Calu3 (cell line): ENCODE measurements at regions not wholly inside any gene's neighbourhood (a gene's known extent, or its start where the extent isn't known, plus 50 kb on each side); places are given as distances from the start of the nearest gene placed in this dataset.

Experiments
- BruUV-seq: library from RNA; stranded (reverse); fragments of 400-500 nt; replicated peaks from 2 replicates; lab custom pipeline; 2021; lab: Mats Ljungman, UMichigan
- CTCF ChIA-PET: fragments of 300-600 bp; sonication (Branson Sonifier 250); formaldehyde crosslinking; loops from one replicate; lab custom pipeline; 2022; ENCODE audit warnings: antibody characterized with exemption; lab: Charles Lee
- DNase-seq: peaks from one replicate; pipeline ENCODE4 v3.0.0; 2022
- H3K27ac Mint-ChIP-seq: one replicate; pipeline ENCODE4 v1.8.0; 2022; ENCODE audit warnings: mixed read lengths; ENCODE audit not compliant: unreplicated experiment
- H3K27me3 Mint-ChIP-seq: one replicate; pipeline ENCODE4 v1.8.0; 2022; ENCODE audit warnings: mixed read lengths; ENCODE audit not compliant: unreplicated experiment
- H3K36me3 Mint-ChIP-seq: one replicate; pipeline ENCODE4 v1.8.0; 2022; ENCODE audit warnings: mild to moderate bottlenecking, moderate library complexity, mixed read lengths; ENCODE audit not compliant: insufficient read depth, unreplicated experiment
- H3K4me1 Mint-ChIP-seq: one replicate; pipeline ENCODE4 v1.8.0; 2022; ENCODE audit warnings: mild to moderate bottlenecking, low read depth, mixed read lengths; ENCODE audit not compliant: unreplicated experiment
- H3K4me3 Mint-ChIP-seq: one replicate; pipeline ENCODE4 v1.8.0; 2022; ENCODE audit warnings: mild to moderate bottlenecking, low read depth, moderate library complexity, mixed read lengths; ENCODE audit not compliant: unreplicated experiment
- H3K9me3 Mint-ChIP-seq: one replicate; pipeline ENCODE4 v1.8.0; 2022; ENCODE audit warnings: low read depth, mixed read lengths; ENCODE audit not compliant: unreplicated experiment
- intact Hi-C: fragments of 100-400 bp; cut with micrococcal nuclease; formaldehyde crosslinking; loops from one replicate; pipeline ENCODE4 v1.10.0; 2022; ENCODE audit not compliant: unreplicated experiment
- TF ChIP-seq, protein P1 (sequence below): fragments of 200-600 bp; IDR thresholded peaks from one replicate; pipeline ENCODE4 v1.8.0; 2022; ENCODE audit warnings: antibody characterized with exemption; ENCODE audit not compliant: unreplicated experiment

DNA sequence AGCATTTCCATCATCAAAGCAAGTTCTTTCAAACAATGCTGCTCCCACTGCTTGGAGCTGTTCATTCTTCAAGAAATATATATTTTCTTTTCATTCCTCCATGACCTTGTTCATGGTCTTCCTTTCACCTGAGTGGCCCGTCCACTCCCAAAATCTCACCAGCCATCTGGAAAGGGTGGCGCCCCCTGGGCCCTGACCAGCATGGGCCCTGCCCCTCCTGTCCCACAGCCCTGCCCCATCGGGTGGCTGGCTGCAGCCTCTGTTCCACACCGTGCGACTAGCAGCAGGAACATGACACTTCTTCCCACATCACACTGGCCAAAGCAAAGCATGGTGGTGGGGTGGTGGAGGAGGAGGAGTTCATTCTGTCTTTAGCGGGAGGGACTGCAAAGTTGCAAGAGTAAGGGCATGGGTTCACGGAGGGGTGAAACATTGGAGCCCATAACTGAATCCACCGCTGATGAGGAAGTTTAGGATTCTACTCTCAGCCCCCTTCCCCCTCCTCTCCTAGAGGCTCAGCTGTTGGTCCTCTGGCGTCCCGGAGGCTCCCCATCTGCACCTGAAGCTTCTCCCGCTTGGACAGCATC, 195.2 kb upstream of the SLC24A3 start:
- H3K4me3 Mint-ChIP-seq = no peak overlapping the region
- no TSS peak for BruUV-seq
- no peaks in the 10 kb centered on the region for H3K4me1 Mint-ChIP-seq
- no peak for DNase-seq
- H3K9me3 Mint-ChIP-seq = no peaks in the 10 kb centered on the region
- peaks cover 7% of the 10 kb centered on the region for H3K27me3 Mint-ChIP-seq
- no peaks in the 10 kb centered on the region for H3K36me3 Mint-ChIP-seq
- CTCF ChIA-PET = no interaction called here
- intact Hi-C loops = no loop called here
- no peak overlapping the region for H3K27ac Mint-ChIP-seq
- TF ChIP-seq, protein P1, sequence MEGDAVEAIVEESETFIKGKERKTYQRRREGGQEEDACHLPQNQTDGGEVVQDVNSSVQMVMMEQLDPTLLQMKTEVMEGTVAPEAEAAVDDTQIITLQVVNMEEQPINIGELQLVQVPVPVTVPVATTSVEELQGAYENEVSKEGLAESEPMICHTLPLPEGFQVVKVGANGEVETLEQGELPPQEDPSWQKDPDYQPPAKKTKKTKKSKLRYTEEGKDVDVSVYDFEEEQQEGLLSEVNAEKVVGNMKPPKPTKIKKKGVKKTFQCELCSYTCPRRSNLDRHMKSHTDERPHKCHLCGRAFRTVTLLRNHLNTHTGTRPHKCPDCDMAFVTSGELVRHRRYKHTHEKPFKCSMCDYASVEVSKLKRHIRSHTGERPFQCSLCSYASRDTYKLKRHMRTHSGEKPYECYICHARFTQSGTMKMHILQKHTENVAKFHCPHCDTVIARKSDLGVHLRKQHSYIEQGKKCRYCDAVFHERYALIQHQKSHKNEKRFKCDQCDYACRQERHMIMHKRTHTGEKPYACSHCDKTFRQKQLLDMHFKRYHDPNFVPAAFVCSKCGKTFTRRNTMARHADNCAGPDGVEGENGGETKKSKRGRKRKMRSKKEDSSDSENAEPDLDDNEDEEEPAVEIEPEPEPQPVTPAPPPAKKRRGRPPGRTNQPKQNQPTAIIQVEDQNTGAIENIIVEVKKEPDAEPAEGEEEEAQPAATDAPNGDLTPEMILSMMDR = no peak

DNA sequence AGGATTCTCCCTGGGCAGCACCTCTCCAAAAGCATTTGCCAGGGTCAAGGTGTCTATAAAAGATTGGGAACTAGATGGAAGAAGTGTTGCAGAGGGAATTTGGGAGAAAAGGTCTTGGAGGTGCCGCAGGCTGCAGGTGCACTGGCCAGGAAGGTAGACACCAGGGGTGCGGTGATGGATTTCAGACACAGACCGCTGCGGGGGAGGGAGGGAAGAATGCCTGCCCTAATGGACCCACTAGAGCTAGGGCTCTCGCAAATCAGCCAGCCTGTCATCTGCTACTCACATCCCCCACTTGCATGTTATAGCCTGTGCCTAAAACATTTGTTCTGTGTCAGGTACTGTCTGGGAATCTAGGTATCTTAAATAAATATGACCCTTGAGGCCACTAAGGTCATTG, 193.6 kb upstream of the SLC24A3 start:
- no peaks in the 10 kb centered on the region for H3K36me3 Mint-ChIP-seq
- intact Hi-C loops = no loop called here
- no peak overlapping the region for H3K4me3 Mint-ChIP-seq
- no peak overlapping the region for H3K27ac Mint-ChIP-seq
- no TSS peak for BruUV-seq
- CTCF ChIA-PET = no interaction called here
- H3K4me1 Mint-ChIP-seq = no peaks in the 10 kb centered on the region
- H3K27me3 Mint-ChIP-seq = no peaks in the 10 kb centered on the region
- no peaks in the 10 kb centered on the region for H3K9me3 Mint-ChIP-seq
- TF ChIP-seq, protein P1 = no peak
- DNase-seq = no peak

DNA sequence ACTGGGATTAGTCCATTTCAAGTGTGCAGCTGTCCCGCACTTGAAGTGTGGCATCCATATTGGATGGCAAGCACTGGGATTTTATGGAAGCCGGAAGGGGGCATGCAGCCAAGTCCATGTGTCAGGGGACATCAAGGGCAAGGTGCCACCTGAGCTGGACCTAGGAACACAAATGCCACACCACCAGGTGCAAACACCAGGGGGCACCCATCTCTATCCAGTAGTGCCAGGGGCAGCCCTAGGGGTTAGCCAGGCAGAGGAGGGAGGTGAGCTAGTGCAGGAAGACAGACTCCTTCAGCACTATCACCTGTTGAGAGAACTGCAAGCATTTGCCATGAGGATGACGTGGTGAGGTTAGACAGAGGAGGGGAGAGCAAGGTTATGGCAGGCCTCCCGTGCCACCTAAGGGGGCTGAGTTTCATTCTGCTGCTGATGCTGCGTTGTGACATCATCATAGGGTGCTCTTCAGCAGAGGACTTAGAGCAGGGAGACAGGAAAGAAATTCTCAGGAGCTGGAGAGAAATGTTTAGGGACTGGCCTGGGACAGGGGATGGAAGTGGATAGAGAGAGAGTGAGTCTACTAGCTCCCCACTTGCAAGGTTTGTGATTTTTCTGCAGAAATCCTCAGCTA, 192.6 kb upstream of the SLC24A3 start:
- TF ChIP-seq, protein P1 = no peak
- Mint-ChIP-seq H3K27me3 (no peaks in the 10 kb centered on the region), H3K4me3 (no peak overlapping the region), H3K4me1 (no peaks in the 10 kb centered on the region), H3K9me3 (no peaks in the 10 kb centered on the region), H3K36me3 (no peaks in the 10 kb centered on the region), H3K27ac (no peak overlapping the region)
- CTCF ChIA-PET = no interaction called here
- intact Hi-C loops = no loop called here
- DNase-seq = no peak
- BruUV-seq = no TSS peak

DNA sequence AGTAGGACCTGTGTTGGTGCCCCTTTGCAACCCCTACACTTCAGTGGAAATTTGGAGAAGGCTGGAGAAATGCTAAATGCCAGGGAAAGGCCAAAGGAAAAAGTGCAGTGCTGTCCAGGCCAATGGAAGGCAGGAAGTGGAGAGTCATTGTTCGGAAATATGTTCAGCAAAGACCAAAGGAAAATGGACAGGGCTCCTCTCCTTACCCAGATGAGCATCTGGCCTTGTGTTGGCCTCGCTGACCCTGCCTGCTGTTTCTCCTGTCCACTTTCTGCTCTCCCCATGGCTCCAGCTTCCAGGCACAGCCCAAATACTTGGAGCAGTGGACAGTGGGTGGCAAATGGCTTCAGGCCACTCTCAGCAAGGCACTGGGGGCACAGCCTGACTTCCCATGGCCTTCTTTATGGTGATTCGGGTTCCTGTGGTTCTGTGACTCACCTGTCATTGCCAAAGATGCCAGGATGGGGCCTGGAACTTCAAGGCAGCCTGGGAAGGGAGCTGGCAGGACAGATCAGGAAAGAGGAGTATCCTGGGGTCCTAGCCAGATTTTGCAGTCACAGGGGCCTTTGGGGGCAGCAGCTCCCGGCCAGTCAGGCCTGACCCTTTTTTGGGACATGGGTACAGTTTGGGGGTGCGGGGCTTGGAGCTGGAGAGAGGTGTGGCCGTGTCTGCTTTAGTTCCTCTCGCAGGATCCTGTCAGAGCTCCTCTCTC, 190.9 kb upstream of the SLC24A3 start:
- H3K27ac Mint-ChIP-seq = no peak overlapping the region
- TF ChIP-seq, protein P1 = no peak
- intact Hi-C loops = no loop called here
- DNase-seq = no peak
- CTCF ChIA-PET = no interaction called here
- H3K9me3 Mint-ChIP-seq = no peaks in the 10 kb centered on the region
- no peak overlapping the region for H3K4me3 Mint-ChIP-seq
- H3K36me3 Mint-ChIP-seq = no peaks in the 10 kb centered on the region
- H3K4me1 Mint-ChIP-seq = no peaks in the 10 kb centered on the region
- no TSS peak for BruUV-seq
- H3K27me3 Mint-ChIP-seq = no peaks in the 10 kb centered on the region
